GM13976 (cell line): ENCODE measurements at regions not wholly inside any gene's neighbourhood (a gene's known extent, or its start where the extent isn't known, plus 50 kb on each side); places are given as distances from the start of the nearest gene placed in this dataset.

Experiments
- DNase-seq: peaks from one replicate; pipeline ENCODE4 v3.0.0; 2012; ENCODE audit warnings: low spot score
- in situ Hi-C: fragments of 300-500 bp; cut with MboI; formaldehyde crosslinking; loops from one replicate; pipeline ENCODE4 v1.12.0; 2022; ENCODE audit warnings: low sequenced_read_pairs, mixed read lengths, inconsistent platforms; ENCODE audit not compliant: unreplicated experiment
- TF ChIP-seq, protein P1 (sequence below): IDR thresholded peaks from 2 replicates; pipeline ENCODE4 v1.5.1; 2012; ENCODE audit warnings: borderline replicate concordance, mild to moderate bottlenecking; ENCODE audit not compliant: insufficient read depth; ENCODE audit errors: extremely low read depth, missing control alignments, control extremely low read depth

GRCh38 chr4:178535939-178536579 is 1093.8 kb upstream of the AGA start:
- in situ Hi-C loops, result no loop called here
- TF ChIP-seq, protein P1, sequence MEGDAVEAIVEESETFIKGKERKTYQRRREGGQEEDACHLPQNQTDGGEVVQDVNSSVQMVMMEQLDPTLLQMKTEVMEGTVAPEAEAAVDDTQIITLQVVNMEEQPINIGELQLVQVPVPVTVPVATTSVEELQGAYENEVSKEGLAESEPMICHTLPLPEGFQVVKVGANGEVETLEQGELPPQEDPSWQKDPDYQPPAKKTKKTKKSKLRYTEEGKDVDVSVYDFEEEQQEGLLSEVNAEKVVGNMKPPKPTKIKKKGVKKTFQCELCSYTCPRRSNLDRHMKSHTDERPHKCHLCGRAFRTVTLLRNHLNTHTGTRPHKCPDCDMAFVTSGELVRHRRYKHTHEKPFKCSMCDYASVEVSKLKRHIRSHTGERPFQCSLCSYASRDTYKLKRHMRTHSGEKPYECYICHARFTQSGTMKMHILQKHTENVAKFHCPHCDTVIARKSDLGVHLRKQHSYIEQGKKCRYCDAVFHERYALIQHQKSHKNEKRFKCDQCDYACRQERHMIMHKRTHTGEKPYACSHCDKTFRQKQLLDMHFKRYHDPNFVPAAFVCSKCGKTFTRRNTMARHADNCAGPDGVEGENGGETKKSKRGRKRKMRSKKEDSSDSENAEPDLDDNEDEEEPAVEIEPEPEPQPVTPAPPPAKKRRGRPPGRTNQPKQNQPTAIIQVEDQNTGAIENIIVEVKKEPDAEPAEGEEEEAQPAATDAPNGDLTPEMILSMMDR, result no peak

GRCh38 chr4:178553201-178553600 is 1111.0 kb upstream of the AGA start:
- TF ChIP-seq, protein P1, result no peak
- DNase-seq, result no peak

More at GRCh38 chr4:178535939-178536579, 1093.8 kb upstream of the AGA start:
- DNase-seq, result no peak

GRCh38 chr4:178554352-178554751 is 1112.1 kb upstream of the AGA start:
- TF ChIP-seq, protein P1, result no peak
- no peak for DNase-seq
- in situ Hi-C loops, result no loop called here

More at GRCh38 chr4:178553201-178553600, 1111.0 kb upstream of the AGA start:
- in situ Hi-C loops, result no loop called here

GRCh38 chr4:178556796-178557195 is 1114.6 kb upstream of the AGA start:
- TF ChIP-seq, protein P1, result no peak
- DNase-seq, result no peak
- in situ Hi-C loops, result no loop called here

DNA sequence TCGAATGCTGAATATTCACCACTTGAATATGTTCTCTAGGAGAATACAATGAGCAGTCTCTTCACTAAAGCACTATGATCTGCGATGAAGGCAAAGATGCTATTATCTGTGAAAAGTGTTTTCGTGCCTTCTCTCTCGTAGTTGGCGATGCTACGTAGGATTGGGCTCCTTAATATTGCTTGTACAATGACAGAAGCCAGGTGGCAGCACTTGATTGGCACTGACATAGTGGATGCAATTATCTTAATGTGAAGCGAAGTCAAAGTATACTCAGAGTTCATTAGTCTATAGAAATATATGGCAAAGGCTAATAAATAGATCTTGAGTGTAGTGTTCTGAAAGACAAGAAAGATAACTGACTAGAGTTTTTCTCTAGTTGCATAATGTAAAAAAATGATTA is 1135.7 kb upstream of the AGA start:
- DNase-seq, result no peak
- in situ Hi-C loops, result no loop called here
- TF ChIP-seq, protein P1, result peak; percentile 17

DNA sequence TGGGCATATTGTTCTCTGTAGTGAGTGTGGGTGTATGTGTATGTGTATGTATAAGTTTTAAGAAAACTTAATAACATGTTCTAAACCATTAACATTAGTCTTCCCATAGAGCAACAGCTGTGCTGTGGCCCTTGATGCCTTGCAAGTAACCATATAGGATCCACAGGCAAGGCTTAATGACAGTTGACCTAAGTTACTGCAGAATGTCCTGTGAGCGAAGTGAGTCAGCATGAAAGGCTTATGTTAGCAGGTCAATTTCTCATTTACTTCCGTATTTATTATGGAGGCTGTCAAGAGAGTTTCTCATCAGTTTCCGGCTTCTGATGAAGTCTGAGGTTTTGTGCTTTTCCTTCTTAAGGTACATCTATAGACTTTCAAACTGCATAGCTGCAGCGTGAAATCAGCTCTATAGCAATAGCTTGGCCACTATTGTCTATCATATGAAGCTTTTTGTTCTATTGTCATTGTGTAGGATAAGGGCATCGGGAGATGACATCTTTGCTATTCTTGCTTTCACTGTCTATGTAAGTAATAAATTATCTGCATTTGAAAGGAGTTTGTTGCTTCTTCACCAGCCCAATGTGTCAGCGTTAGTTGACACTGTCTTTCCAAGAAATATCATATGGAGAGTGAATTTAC is 1153.4 kb upstream of the AGA start:
- DNase-seq, result no peak
- in situ Hi-C loops, result no loop called here
- TF ChIP-seq, protein P1, result no peak
